ENCODE measurements at regions not wholly inside any gene's neighbourhood (a gene's known extent, or its start where the extent isn't known, plus 50 kb on each side); places are given as distances from the start of the nearest gene placed in this dataset.
A peak's percentile ranks its signal among the peaks of the same experiment; 100 is the strongest.
"Not testable (repeated sequence)": the region's sequence is repeated elsewhere in the genome, so short reads cannot be mapped to it uniquely, and the experiment has no call there.

DNA sequence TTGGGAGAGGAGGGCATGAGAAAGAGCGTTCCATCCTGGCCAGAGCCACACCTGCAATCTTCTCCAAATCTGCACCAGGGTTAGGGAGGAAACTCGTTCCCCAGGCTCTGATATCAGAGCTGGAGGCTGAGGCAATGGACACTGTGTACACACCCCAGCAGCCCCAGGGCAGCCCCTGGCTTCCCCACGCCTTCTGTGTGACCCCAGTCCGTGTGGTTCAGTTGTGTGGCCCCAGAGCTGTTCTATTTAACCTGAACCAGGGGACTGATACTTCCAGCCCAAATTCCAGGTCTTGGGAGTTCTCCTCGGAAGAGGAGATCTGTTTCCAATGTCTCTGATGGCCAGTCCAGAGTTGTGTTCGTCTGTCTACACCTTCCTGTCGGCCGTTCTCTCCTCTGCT is 242.6 kb upstream of the EXOC2 start:
- DNase-seq (ENCODE audit: low spot score): no peak

DNA sequence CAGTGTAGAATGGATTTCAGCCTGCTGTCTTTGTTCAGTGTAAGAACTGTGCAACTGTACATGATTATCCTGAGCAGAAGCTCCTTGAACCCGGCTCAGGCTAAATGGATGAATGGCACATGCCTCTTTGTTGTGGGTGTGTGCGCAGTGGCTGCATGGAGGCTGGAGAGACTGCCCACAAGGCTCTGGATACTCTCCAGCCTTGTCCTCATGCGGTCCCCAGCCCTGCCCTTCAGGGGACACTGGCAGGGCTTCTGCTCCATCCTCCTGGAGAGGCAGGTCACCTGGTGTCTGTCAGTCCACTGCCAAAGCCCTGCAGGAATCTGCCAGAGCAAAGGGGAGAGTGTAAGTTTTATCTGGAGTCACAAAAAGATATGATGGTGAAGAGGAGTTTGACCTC is 241.7 kb upstream of the EXOC2 start:
- no peak for DNase-seq (ENCODE audit: low spot score)

DNA sequence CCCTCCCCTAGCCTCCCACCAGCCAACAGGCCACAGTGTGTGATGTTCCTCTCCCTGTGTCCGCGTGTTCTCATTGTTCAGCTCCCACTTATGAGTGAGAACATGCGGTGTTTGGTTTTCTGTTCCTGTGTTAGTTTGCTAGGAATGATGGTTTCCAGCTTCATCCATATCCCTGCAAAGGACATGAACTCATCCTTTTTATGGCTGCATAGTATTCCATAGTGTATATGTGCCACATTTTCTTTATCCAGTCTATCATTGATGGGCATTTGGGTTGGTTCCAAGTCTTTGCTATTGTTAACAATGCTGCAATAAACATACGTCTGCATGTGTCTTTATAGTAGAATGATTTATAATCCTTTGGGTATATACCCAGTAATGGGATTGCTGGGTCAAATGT is 239.0 kb upstream of the EXOC2 start:
- not testable (repeated sequence) for DNase-seq (ENCODE audit: low spot score)

DNA sequence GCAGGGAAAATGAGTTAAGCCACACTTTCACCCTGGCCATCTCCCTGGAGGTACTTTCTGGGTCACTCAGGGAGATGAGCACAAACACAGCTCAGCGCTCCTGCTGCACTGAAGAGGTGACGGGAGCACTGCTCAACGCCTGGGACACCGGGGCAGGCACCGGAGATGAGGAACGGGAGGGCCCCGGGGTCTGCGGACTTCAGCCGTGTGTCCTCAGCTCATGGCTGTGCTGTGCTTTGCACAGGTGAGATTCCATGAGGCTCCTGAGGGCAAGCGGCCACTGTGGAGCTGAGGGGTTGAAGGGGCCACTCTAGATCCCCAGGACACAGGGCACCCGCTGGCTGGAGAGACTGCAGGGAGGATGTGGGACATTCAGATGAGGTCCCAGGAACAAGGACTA is 234.2 kb upstream of the EXOC2 start:
- no peak for DNase-seq (ENCODE audit: low spot score)

DNA sequence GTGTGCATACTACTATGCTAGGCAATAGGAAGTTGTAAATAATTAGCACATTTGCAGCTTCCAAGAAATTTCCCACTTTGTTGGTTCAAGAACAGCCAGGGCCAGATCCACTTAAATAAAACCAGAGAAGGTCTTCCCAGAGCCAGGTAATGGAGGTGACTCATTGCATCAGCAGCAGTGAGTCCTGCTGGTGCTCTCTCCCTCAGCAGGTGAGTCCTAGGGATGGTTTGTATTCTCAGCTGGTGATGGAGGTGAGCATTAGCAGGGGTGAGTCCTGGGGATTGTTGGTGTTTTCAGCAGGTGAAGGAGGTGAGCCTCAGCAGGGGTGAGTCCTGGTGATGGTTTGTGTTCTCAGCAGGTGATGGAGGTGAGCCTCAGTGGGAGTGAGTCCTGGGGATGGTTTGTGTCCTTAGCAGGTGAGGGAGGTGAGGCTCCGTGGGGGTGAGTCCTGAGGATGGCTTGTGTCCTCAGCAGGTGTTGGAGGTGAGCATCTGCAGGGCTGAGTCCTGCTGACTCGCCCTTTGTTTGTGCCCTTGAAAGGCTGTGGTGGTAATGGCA is 232.8 kb upstream of the EXOC2 start:
- no peak for DNase-seq (ENCODE audit: low spot score)

DNA sequence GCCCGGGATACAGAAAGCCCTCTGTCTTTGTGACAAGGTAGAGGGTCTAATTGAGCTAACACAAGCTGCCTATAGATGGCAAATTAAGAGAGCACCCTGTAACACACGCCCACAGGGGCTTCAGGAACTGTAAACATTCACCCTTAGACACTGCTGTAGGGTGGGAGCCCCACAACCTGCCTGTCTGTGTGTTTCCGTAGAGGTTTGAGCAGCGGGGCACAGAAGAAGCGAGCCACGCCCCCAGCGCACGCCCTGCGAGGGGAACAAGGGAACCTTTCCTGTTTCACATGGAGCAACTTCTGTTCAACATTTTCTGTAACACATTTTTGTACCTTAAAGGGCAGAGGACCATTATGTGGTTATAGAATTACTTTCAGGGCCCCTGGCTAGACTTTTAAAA is 231.7 kb upstream of the EXOC2 start:
- no peak for DNase-seq (ENCODE audit: low spot score)

DNA sequence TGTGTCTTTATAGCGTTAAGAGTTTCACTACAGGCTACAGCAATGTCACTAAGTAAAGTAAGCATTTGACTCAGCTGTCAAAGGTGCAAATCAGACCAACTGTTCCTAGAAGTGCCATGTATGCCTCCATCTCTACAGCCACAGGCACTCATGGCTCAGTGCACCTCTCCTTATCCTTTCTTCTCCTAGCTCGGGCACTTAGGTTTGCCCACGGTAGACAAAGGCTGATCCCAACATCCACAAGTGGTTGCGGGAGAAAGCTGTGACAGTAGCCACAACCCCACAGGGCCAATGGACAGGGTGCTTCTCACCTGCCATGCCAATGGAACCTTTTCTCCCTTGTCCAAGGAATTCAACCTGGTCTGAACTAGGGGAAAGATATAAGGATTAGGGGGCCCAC is 228.5 kb upstream of the EXOC2 start:
- no peak for DNase-seq (ENCODE audit: low spot score)

DNA sequence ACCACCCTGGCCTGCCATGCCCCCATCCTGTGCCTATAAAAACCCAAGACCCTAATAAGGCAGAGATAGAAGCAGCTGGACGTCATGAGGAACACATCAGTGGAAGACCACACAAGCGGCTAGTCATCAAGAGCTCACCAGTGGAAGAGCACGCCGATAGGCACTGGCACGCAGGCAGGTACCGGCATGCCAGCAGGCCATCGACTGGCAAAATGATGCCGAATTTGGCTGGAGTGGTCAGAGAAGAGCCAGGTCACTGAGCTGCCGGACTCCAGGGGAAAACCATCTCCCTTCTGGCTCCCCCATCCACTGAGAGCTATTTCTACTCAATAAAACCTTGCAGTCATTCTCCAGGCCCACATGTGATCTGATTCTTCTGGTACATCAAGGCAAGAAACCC is 227.6 kb upstream of the EXOC2 start:
- no peak for DNase-seq (ENCODE audit: low spot score)

DNA sequence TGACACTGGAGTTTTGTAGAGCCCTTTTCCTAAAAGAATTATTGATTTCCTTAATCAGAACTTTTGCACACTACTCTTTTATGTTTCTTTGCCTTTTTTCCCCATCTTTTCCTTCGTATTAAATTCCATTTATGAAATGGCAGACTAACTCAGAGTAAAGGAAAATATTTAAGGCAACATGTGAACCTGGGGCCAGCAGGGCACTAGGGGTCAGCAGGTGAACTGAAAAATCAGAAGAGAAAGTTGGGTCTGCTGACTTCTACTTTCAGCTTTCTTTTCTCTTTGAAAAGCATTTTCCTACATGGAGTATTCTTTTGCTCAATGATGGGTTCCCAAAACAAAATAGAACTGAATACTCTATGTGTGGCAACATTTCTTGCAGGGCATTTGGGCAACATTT is 226.6 kb upstream of the EXOC2 start:
- no peak for DNase-seq (ENCODE audit: low spot score)

DNA sequence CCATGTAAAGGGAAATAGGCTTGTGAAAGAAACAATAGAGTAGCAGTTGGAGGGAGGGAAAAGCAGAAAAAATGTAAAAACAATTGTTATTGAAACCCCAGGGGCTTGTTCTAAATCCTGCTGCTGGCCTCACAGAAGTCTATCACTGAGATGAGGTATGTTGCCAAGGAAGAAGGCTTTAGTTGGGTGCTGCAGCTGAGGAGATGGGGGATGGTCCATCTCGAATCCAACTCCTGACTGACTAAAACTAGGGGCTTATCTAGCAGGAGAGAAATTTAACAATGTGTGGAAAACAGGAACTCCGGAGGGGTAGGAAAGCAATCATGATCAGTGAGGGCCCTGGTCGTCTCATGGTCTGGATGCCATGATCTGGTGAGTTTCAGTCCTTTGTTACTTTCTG is 225.0 kb upstream of the EXOC2 start:
- no peak for DNase-seq (ENCODE audit: low spot score)

DNA sequence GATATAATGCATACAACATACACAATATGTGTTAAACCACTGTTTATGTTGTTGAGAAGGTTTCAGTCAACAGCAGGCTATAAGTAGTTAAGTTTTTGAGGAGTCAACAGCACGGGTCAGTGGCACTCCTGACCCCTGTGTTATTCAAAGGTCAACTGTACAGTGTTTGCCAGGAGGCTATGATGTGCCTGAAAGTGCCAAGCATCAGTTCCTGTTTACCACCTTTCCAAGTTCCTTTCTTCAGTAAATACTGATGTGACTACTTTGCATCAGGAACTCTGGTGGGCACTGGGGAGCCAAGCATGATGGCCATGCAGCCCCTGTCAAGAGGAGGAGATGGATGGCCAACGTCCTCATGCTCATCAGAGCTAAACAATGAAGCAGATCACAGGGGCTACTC is 224.4 kb upstream of the EXOC2 start:
- DNase-seq (ENCODE audit: low spot score): no peak

DNA sequence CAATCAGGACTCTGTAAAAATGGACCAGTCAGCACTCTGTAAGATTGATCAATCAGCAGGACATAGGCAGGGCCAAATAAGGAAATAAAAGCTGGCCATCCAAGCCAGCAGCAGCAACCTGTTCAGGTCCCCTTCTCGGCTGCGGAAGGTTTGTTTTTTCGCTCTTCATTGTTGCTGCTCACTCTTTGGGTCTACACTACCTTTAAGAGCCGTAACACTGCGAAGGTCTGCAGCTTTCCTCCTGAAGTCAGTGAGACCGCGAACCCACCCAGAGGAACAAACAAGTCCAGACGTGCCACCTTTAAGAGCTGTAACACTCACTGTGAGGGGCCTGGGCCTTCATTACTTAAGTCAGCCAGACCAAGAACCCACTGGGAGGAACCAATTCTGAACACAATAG is 223.2 kb upstream of the EXOC2 start:
- DNase-seq (ENCODE audit: low spot score): no peak

DNA sequence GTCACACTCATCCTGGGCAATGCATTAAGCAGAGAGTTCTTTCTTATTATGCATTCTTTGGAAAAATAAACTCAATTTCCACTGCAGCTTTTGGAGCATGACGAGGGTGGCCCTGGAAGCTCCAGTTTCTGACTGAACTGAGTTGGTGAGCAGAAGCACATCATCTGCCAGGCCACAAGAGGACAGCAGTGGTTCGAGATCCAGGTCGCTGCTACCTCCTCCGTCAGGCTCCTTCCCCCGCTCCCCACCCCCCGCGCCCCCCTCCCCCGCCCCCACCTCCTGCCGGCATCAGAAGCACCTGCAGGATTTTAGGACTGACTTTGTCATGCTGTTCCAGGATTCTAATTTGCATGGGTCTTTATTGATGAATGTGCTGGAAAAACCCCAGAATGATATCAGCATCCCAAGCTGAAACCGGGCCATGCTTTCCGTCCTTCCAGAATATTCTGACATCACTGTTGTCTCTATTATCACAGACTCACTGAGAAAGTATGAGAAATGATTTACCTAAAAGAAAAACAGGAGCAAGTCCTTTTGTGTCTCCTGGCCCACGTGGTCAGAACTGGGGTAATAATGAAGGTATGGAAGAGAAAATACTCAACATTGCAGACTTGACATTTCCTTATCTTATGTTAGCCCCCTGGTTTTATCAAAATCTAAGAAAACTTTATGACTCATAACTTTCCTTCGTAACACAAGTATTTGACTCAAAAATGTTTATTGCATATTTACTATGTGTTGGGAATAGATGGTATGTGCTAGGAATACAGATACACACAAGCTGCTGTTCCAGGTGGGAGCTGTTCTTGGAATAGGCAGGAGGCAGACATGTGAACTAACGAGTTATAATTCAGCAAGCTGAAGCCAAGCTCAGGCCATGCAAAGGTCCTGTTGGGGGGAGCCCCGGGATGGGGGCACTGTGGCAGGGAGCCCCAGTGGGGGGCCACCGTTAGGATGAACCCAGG is 220.2 kb upstream of the EXOC2 start:
- peak; percentile 41 for DNase-seq (ENCODE audit: low spot score)

DNA sequence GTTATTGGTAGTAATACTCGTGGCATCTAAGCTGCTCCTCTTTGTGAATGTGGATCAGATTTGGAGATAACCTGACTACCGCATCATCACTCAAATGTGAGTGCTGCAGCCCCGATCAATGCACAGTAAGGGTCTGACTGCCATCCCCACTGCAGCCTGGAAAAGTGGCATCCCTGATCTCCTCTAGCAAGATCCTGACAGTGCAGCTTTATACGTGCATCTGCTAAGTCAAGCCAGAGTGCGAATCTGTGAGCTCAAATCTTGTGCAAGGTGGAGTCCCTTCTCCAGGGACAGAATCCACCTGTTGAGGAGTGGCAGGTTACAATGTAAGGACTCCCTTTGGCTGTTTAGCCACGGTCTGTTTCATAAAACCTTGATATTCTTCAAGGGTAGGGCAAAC is 215.0 kb upstream of the EXOC2 start:
- no peak for DNase-seq (ENCODE audit: low spot score)

DNA sequence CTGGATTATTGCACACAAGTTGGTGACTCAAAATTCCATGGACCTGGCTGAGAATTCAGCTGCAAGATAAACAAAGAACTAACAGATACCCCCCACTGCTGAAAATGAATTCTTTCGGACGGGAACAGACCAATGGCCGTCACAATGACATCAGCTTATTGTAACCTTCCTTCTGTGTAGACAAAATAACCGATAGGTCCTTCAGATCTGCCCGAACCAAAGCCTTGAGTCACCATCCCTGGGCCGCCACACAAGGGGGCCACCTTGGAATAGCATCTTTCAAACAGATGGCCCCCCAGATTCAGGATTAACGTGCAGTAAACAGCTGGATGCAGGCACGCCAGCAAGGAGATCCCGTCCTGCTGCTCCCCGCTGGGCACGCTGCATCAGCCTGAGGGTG is 214.0 kb upstream of the EXOC2 start:
- no peak for DNase-seq (ENCODE audit: low spot score)

DNA sequence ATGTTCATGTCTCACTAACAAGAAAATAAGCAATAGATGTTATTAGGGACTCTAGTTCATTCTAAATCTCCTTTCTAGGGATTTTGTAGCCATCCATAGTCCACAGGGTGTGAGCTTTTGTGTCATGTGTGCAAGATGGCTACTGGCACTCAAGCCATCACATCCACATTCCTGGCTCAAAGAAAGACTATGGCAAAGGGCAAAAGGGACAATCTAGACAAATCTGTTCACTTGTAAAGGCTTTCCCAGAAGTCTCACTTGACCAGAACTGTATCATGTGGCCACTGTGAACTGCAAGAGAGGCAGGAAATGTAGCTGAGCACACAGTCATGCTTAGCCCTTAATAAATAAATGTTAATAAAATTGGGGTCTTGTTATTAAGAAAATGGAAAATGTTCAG is 212.6 kb upstream of the EXOC2 start:
- no peak for DNase-seq (ENCODE audit: low spot score)

DNA sequence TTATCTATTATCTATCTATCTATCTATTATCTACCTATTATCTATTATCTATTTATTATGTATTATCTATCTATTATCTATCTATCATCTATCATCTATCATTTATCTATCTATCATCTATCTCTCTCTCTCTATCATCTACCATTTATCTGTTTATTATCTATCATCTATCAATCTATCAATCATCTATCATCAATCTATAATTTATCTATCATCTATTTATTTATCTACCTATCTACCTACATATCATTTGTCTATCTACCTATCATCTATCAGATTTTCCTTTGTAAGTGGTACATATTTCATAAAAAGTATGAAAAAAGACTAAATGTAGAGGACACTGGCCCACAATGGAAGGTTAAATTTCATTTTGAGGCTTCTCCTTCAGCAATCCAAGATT is 212.1 kb upstream of the EXOC2 start:
- no peak for DNase-seq (ENCODE audit: low spot score)

DNA sequence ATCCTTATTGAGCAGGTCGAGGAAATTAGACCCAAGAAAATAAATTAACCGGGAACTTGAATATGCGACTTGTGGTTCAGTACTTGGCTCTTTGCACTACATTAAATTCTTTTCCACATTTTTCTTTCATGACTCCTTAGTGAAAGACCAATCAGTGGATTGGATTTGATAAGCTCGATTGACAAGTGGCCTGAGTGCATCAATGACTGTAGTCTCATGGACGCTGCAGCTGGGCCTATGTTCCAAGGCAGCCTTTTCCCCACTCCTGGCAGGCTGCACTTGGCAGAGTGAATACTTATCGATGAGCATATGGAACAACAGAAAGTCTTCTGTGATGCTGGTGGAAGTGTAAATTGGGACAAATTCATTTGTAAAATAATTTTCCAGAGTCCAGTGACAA is 210.8 kb upstream of the EXOC2 start:
- DNase-seq (ENCODE audit: low spot score): peak; percentile 35

DNA sequence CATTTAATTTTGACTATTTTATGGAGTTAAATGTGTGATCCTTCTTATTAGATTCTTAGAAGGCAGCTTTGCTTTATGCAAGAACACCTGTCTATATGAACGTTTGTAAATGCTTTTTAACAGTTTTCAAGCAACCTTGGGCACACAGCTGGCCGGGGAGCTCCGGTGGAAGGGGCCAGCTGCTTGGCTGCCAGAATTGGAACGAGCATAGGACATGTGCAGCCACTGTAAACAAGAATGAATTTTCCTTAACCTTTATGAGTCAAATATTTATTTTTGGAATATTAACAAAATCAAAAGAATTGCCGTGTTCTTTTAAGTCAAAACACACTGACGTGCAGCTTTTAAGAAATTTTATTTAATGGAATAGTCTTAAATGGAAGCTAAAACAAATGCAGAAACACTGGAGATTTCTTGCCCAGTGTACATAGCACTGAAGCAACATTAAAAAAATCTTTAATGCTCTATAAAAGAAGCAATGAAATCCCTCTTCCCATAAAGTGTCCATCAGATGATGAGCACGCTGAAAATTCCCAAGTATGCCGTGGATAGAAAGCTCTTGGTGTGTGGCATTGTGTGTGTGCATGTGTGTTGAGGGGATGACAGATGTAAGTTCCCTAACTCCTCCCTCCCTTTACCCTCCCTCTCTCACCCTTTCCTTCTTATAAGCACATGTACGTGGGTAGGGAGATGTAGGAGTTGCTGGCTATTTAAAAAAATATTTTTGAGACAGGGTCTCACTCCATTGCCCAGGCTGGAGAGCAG is 208.9 kb upstream of the EXOC2 start:
- DNase-seq (ENCODE audit: low spot score): no peak

DNA sequence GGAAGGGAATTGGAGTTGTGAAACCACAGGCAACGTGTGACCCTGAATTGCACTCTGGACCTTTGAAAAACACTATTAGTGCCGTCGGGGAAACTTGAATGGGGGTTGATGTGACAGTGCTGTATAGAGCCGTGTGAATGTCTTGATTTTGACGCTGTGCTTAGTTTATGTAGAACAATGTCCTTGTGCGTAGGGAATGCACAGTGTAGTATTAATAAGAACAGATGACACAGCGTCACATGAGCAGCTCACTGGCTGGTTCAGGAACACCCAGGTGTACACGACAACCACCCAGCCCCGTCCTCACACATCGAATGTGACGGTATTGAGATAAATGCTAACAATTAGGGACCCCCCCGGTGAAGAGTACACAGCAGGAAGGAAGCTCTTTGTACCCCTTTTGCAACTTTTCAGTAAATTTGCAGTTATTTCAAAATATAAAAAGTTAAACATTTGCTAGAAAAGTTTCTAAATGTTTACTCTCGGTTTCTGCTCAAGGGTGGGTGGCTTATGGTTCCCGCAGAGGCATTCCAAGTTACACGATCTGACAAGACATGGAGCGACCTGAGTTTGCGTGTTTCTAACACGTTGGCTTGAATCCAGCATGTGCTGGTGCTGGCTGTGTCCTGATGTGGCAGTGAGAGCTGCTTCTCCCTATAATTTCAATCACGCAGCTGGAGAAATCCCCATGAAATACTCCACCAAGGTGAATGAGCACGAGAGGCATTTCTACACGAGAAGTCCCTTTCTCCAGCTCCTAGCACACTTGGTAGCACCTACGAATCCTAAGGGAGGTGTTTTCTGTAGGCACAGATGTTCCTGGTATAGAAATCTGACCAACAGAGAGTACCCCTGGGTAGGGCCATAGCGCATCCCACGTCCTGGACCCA is 208.0 kb upstream of the EXOC2 start:
- no peak for DNase-seq (ENCODE audit: low spot score)

DNA sequence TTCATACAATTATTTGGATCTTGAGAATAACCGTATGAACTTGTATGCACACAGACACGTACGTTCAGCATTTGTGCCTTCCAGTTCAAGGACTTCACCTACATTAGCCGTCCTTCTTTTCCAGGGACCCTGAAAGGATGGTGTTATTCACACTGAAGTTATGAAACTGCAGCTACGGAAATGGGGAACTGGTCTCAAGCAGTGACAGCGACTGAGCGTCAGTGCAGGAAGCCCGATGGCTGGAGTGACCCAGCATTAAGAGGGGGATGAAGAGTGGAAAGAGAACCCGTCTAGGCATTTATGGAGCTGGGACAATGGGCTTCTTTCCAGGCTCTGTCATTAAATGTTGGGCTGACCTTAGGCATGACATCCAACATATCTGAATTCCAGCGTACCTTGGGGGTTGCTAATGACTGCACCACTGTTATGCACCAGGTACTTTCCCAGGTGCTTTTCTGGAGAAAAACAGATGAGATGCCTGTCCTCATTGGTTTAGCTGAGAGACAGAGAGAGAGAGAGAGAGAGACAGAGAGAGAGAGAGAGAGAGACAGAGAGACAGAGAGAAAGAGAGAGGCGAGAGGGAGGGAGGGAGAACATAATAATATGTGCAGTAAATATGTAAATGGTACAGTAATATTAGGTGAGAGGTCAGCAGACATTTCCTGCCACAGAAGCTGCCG is 204.7 kb upstream of the EXOC2 start:
- DNase-seq (ENCODE audit: low spot score): no peak

DNA sequence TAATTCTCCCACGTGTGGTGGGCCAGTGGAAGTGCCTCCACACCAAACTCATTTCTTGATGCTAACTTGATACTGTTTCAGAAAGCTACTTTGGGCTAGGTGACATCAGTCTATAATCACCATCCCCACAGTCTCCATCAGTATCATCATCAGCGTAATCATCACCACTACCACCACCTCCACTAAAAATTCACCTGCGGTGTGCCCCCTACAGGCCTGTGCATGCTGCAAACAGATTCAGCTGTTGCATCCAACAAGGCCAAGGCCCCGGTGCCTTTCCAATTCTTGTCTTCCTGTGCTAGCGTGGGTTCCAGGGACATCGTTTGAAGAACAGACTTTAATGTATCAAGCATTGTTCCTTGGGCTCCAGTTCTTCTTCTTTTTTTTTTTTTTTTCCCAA is 201.3 kb upstream of the EXOC2 start:
- no peak for DNase-seq (ENCODE audit: low spot score)
